ENCODE measurements at regions not wholly inside any gene's neighbourhood (a gene's known extent, or its start where the extent isn't known, plus 50 kb on each side); places are given as distances from the start of the nearest gene placed in this dataset.

GRCh38 chr6:4295783-4296155 lies 160.4 kb upstream of the ECI2 start:
- TF ChIP-seq EZH2 (IDR thresholded peaks at IDR 0.05; ENCODE audit: borderline replicate concordance, low read length) (no peak), CTCF (conservative IDR thresholded peaks at IDR 0.05 in 1 of 2, IDR thresholded peaks at IDR 0.05 in 1 of 2; ENCODE audit: extremely low read depth in 1 of 2, insufficient read depth in 1 of 2, low read depth in 1 of 2, low read length in 2 of 2) (no peak)
